BE2C (cell line): ENCODE measurements at regions not wholly inside any gene's neighbourhood (a gene's known extent, or its start where the extent isn't known, plus 50 kb on each side); places are given as distances from the start of the nearest gene placed in this dataset.
"Not testable (repeated sequence)": the region's sequence is repeated elsewhere in the genome, so short reads cannot be mapped to it uniquely, and the experiment has no call there.

Experiments
- DNase-seq: peaks from one replicate; pipeline ENCODE4 v3.0.0-alpha.2; 2020
- H3K27me3 ChIP-seq: fragments of 250-450 bp; sonication (Bioruptor Pico); 2 replicates; pipeline ENCODE4 v1.5.1; 2020; ENCODE audit warnings: mild to moderate bottlenecking
- H3K36me3 ChIP-seq: fragments of 250-450 bp; sonication (Bioruptor Pico); 2 replicates; pipeline ENCODE4 v1.5.1; 2020; ENCODE audit warnings: mild to moderate bottlenecking
- H3K4me1 ChIP-seq: fragments of 250-450 bp; sonication (Bioruptor Pico); 2 replicates; pipeline ENCODE4 v1.5.1; 2020
- H3K4me3 ChIP-seq: 2 replicates; pipeline ENCODE4 v1.5.1; 2011; ENCODE audit warnings: low read depth, low read length
- H3K9me3 ChIP-seq: fragments of 250-450 bp; sonication (Bioruptor Pico); 2 replicates; pipeline ENCODE4 v1.5.1; 2020
- CTCF ChIP-seq: IDR thresholded peaks from 2 replicates; pipeline ENCODE4 v1.5.1; 2012; ENCODE audit warnings: mild to moderate bottlenecking, low read depth, low read length

GRCh38 chr4:59664771-59665170 lies 1535.4 kb upstream of the ADGRL3 start:
- no peak for TF ChIP-seq CTCF
- no peaks in the 10 kb centered on the region for H3K27me3 ChIP-seq
- no peak for DNase-seq
- H3K4me1 ChIP-seq = no peaks in the 10 kb centered on the region
- H3K36me3 ChIP-seq = no peaks in the 10 kb centered on the region
- H3K4me3 ChIP-seq = no peak overlapping the region
- H3K9me3 ChIP-seq = no peaks in the 10 kb centered on the region

- TF ChIP-seq CTCF = no peak
- Histone ChIP-seq H3K4me3 (no peak overlapping the region), H3K36me3 (no peaks in the 10 kb centered on the region), H3K9me3 (no peaks in the 10 kb centered on the region), H3K27me3 (no peaks in the 10 kb centered on the region), H3K4me1 (no peaks in the 10 kb centered on the region)
- no peak for DNase-seq
Measured at GRCh38 chr4:59666645-59667044, 1533.5 kb upstream of the ADGRL3 start.

- no peaks in the 10 kb centered on the region for H3K27me3 ChIP-seq
- TF ChIP-seq CTCF = no peak
- no peak for DNase-seq
Measured at GRCh38 chr4:59671037-59671436, 1529.1 kb upstream of the ADGRL3 start.

GRCh38 chr4:59676389-59676788 lies 1523.7 kb upstream of the ADGRL3 start:
- no peak overlapping the region for H3K4me3 ChIP-seq
- TF ChIP-seq CTCF = no peak
- no peaks in the 10 kb centered on the region for H3K27me3 ChIP-seq
- no peaks in the 10 kb centered on the region for H3K36me3 ChIP-seq
- no peak for DNase-seq
- no peaks in the 10 kb centered on the region for H3K4me1 ChIP-seq
- no peaks in the 10 kb centered on the region for H3K9me3 ChIP-seq

More at GRCh38 chr4:59671037-59671436, 1529.1 kb upstream of the ADGRL3 start:
- no peaks in the 10 kb centered on the region for H3K4me1 ChIP-seq
- H3K4me3 ChIP-seq = no peak overlapping the region
- H3K9me3 ChIP-seq = no peaks in the 10 kb centered on the region
- H3K36me3 ChIP-seq = no peaks in the 10 kb centered on the region

- not testable (repeated sequence) for H3K27me3 ChIP-seq, DNase-seq, H3K36me3 ChIP-seq, H3K4me1 ChIP-seq, H3K9me3 ChIP-seq, H3K4me3 ChIP-seq
Measured at GRCh38 chr4:59676992-59677391, 1523.1 kb upstream of the ADGRL3 start.

GRCh38 chr4:59685626-59686025 lies 1514.5 kb upstream of the ADGRL3 start:
- Histone ChIP-seq H3K36me3 (no peaks in the 10 kb centered on the region), H3K9me3 (no peaks in the 10 kb centered on the region), H3K4me1 (no peaks in the 10 kb centered on the region), H3K4me3 (no peak overlapping the region), H3K27me3 (no peaks in the 10 kb centered on the region)
- DNase-seq = no peak
- no peak for TF ChIP-seq CTCF

- Histone ChIP-seq H3K36me3 (no peaks in the 10 kb centered on the region), H3K4me3 (no peak overlapping the region), H3K4me1 (no peaks in the 10 kb centered on the region), H3K9me3 (no peaks in the 10 kb centered on the region), H3K27me3 (no peaks in the 10 kb centered on the region)
- no peak for DNase-seq
- TF ChIP-seq CTCF = no peak
Measured at GRCh38 chr4:59689149-59689548, 1511.0 kb upstream of the ADGRL3 start.
